HG03521 (cell line): ENCODE measurements at regions not wholly inside any gene's neighbourhood (a gene's known extent, or its start where the extent isn't known, plus 50 kb on each side); places are given as distances from the start of the nearest gene placed in this dataset.
A peak's percentile ranks its signal among the peaks of the same experiment; 100 is the strongest.

Source experiments
- ATAC-seq: cut with Tn5 transposase; IDR thresholded peaks from one replicate; pipeline ENCODE4 v1.9.1; 2021; ENCODE audit warnings: mild to moderate bottlenecking, moderate library complexity; ENCODE audit not compliant: unreplicated experiment

DNA sequence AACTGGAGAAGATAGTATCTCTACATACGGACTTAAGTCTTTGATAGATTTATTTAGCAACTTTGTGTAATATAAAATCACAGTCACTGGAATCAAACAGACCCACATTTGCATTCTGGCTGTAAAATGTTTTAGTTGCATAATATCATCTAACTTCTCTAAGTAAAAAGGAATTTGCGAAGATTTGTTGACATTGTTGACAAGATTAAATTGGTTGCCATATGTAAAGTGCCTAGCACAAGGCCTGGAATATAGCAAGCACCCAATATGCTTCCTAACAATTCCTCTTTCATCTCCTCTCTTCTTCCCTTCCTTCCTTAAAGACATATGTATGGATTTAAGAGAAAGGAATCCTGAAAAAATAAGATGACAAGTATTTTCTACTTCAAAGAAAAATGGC, 295.4 kb upstream of the PPFIA2 start:
- no peak for ATAC-seq

DNA sequence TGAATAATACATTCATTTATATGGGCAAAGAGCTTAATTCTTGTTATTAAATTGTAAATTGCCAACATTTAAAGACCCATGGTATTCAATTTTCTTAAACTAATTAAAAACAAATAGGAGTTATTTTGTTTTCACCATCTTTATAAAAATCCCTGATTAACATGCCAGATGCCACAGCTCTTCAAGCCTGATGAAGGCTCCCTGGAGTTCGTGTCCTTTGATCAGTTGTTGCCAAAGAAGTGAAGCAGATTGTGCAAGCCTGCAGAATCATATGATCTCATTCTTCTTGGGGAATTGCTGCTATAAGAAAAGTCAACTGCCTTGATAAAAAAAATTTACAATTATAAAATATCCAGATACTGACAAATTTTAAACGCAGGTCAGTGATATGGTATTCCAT, 288.3 kb upstream of the PPFIA2 start:
- ATAC-seq, result no peak

DNA sequence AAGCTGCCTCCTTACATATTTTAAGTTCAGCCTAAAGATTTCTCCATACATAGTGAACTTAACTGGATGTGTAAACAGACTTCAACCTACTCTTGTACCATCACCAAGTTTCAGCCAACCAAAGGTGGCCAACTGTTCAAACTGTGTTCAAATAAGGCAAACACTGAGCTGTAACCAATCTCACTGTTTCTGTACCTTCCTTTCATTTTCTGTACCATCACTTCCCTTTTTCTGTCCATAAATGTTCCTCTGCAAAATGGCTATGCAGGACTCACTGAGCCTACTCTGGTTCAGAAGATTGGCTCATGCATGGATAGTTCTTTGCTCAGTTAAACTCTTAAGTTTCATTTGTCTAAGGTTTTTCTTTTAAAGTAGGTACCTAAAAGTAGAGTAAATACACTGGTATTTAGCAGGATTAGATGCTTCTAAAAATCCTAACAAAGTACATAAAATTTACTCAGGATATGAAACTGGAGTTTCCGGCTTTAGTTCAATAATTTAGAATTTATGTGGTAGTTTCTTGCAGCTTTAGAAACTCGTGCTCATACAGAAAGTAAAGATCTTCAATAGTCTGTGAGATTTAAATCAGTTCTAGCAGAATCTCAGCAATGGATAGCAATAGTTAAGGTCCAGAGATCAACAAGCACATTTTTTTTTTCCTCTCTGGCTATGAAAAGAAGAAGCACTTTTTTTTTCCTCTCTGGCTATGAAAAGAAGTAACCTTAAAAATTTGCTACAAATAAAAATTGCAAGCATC, 282.0 kb upstream of the PPFIA2 start:
- no peak for ATAC-seq

GRCh38 chr12:82034769-82035168, 275.6 kb upstream of the PPFIA2 start:
- no peak for ATAC-seq

GRCh38 chr12:82029936-82030335, 270.8 kb upstream of the PPFIA2 start:
- no peak for ATAC-seq

- no peak for ATAC-seq
Observed at GRCh38 chr12:82028772-82029171, 269.6 kb upstream of the PPFIA2 start.

GRCh38 chr12:82027612-82028011, 268.5 kb upstream of the PPFIA2 start:
- ATAC-seq, result no peak

DNA sequence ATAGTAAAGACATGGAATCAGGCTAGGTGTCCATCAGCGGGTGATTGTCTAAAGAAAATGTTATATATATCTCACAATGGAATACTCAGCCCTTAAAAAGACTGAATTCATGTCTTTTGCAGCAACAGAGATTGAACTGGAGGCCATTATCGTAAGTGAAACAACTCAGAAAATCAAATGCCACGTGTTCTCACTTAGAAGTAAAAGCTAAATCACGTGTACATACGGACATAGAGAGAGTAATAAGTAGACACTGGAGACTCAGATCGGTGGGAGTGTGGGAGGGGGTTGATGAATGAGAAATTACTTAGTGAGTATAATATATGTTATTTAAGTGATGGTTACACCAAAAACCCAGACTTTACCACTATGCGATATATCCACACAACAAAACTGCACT, 266.3 kb upstream of the PPFIA2 start:
- ATAC-seq, result no peak

DNA sequence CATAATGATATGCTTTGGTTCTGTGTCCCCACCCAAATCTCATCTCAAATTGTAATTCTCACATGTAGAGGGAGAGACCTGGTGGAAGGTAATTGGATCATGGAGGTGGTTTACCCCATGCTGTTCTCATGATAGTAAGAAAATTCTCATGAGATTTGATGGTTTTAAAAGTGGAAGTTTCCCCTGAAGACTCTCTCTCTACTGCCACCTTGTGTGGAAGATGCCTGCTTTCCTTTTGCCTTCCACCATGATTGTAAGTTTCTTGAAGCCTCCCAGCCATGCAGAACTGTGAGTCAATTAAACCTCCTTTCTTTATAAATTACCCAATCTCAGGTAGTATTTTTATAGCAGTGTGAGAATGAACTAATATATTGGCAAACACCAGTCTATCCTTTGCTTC, 260.4 kb upstream of the PPFIA2 start:
- ATAC-seq, result no peak

DNA sequence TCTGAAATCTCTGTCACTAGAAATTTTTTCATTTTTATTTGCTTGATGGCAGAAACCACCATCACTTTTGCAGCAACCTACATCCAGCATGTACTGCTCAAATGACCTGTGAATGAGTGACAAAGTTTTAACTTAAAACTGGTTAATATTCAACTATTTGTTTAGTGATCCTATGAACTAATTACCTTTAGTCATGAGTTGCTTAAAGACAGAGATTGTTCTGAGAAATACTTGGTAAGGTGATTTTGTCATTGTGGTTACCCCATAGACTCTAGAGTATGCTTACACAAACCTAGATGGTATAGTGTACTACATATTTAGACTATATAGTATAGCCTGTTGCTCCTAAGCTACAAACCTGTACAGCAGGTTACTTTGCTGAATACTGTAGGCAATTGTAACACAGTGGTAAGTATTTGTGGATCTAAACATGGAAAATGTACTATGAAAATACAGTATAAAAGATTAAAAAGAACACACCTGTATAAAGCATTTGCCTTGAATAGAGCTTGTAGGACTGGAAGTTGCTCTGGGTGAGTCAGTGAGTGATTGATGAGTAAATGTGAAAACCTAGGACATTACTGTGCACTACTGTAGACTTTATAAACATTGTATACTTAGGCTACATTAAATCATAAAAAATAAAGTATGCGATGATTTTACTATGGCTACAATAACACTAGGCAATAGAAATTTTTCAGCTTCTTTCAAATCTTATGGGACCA, 256.6 kb upstream of the PPFIA2 start:
- peak; percentile 82 for ATAC-seq

- ATAC-seq, result no peak
Observed at GRCh38 chr12:82012176-82012575, 253.0 kb upstream of the PPFIA2 start.

GRCh38 chr12:82009524-82009923, 250.4 kb upstream of the PPFIA2 start:
- no peak for ATAC-seq

DNA sequence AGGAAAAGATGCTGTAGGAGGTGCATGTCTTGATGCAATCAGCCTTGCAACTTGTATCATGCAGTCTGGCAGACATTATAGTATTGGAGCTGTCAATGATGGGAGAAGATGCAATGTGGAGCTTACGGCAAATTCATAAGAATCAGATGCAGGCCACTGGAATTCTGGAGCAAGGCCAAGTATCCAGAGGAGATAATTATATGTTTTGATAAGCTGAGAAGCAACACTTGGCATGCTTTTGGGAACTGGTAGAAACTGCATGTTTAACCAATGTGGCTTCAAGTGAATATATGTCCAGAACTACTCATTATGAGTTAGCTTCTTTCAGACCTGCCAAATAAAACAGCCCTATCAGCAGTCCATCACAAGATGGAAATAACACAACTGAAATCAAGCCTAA, 249.1 kb upstream of the PPFIA2 start:
- ATAC-seq, result no peak

DNA sequence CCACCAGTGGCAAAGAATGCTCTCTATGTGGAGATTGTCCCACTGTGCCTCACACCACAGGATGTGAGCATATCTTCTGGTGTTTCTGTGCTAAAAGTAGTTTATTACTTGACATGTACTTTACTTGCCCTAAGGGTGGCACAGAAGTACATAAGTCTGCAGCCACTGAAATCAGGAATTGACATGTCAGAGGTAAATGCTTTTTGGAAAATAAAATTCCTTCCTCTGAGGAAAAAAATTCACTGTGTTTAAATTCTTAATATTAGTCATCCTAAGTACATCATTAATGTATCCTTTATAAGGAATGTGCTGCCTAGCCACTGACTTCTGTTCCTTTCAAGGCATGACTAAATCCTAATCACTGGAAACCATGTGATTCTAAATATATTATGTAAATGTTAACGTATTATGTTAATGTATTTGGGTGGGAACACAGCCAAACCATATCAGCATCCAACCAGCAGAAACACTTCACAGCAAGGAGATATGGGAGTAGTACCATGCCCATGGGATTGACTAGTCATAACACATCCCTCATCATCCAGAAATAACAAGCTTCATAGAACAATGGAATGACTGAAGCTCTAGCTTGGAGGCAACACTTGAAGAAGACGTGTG, 239.7 kb upstream of the PPFIA2 start:
- no peak for ATAC-seq

DNA sequence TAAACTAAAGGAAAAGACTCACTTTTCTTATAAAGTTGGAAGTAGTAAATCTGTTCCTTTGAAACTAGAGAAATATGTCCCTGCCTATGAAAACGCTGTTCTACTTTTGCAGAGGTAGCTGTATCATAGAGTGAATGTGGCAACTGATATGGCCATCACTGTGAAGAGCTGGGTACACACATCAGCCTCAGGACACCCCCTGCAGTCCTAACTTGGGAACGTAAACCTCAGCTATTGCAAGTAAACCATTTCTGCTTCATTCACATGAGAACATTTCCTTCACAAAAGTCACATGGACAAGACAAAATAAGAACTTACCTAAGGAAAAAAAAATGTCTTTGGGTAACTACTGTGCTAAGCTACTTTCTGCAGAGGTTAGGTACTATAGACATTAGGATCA, 233.3 kb upstream of the PPFIA2 start:
- ATAC-seq, result no peak

DNA sequence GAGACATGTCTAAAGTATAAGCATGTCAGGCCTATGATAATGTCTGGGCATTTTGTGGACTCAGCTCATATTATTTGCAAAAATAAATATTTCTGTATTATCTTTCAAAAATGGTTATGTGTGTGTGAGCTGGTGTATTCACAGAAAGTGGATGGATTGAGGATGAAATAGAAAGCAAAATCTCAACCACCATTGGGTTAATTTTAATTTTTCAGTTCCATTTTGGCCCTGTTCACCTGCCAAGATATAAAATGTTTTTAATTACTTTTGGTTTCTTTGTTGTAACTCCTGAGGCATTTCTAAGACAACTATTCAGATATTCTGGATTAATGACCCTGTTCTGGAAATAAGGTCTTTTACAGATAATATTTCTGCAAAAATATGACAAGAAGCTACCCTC, 232.7 kb upstream of the PPFIA2 start:
- no peak for ATAC-seq

- ATAC-seq, result no peak
Observed at GRCh38 chr12:81988362-81988761, 229.2 kb upstream of the PPFIA2 start.

GRCh38 chr12:81987371-81987770, 228.2 kb upstream of the PPFIA2 start:
- no peak for ATAC-seq

DNA sequence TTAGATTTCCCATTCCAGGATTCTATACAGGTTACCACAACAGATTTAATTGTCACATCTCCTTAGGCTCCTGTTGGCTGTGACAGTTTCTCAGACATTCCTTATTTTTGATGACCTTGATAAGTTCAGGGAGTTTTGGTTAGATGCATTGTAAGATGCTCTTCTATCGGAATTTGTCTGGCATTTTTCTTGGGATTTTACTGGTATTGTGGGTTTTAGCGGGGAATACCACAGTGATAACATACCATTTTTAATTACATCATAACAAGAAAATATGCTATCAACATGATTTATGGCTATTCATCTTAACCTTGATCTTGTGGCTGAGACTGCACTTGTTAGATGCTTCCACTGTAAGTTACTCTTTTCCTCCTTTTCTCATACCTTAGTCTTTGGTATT, 217.5 kb upstream of the PPFIA2 start:
- no peak for ATAC-seq

- no peak for ATAC-seq
Observed at GRCh38 chr12:81974762-81975161, 215.6 kb upstream of the PPFIA2 start.

- ATAC-seq, result no peak
Observed at GRCh38 chr12:81968421-81968820, 209.3 kb upstream of the PPFIA2 start.

- ATAC-seq, result no peak
Observed at GRCh38 chr12:81963636-81964035, 204.5 kb upstream of the PPFIA2 start.
